WTC11 (cell line): ENCODE measurements at regions not wholly inside any gene's neighbourhood (a gene's known extent, or its start where the extent isn't known, plus 50 kb on each side); places are given as distances from the start of the nearest gene placed in this dataset.

Experiments
- ATAC-seq: fragments of 200-7000 bp; cut with Tn5 transposase; 2 replicates; pipeline ENCODE4 v1.10.0; 2021; ENCODE audit warnings: mild to moderate bottlenecking, moderate library complexity
- CTCF ChIA-PET: fragments of 300-600 bp; sonication (Branson Sonifier 250); formaldehyde crosslinking; loops from one replicate; lab custom pipeline; 2021; ENCODE audit warnings: antibody characterized with exemption; lab: Charles Lee
- POLR2A ChIA-PET: fragments of 350-600 bp; sonication (Branson Sonifier 250); formaldehyde crosslinking; loops from one replicate; lab custom pipeline; 2021; ENCODE audit warnings: antibody characterized with exemption; lab: Charles Lee
- DNase-seq: peaks from one replicate; pipeline ENCODE4 v3.0.0; 2021; ENCODE audit warnings: low spot score
- H3K27ac Mint-ChIP-seq: 2 replicates; pipeline ENCODE4 v1.8.0; 2021; ENCODE audit warnings: mixed read lengths
- H3K27me3 Mint-ChIP-seq: 2 replicates; pipeline ENCODE4 v1.8.0; 2021; ENCODE audit warnings: low read depth, mild to moderate bottlenecking, moderate library complexity, mixed read lengths
- H3K36me3 Mint-ChIP-seq: 2 replicates; pipeline ENCODE4 v1.8.0; 2021; ENCODE audit warnings: mixed read lengths
- H3K4me1 Mint-ChIP-seq: 2 replicates; pipeline ENCODE4 v1.8.0; 2022; ENCODE audit warnings: mixed read lengths
- H3K4me3 Mint-ChIP-seq: 2 replicates; pipeline ENCODE4 v1.8.0; 2021; ENCODE audit warnings: mild to moderate bottlenecking, moderate library complexity, mixed read lengths
- H3K9me3 Mint-ChIP-seq: 2 replicates; pipeline ENCODE4 v1.8.0; 2021; ENCODE audit warnings: mixed read lengths
- CBFB ChIP-seq: sonication (generic); formaldehyde crosslinking; IDR thresholded peaks from 2 replicates; pipeline ENCODE4 v1.8.1; 2022; ENCODE audit warnings: mild to moderate bottlenecking, low read depth, missing genetic modification reagents
- CREB1 ChIP-seq: sonication (generic); formaldehyde crosslinking; IDR thresholded peaks from 2 replicates; pipeline ENCODE4 v1.8.0; 2023; ENCODE audit warnings: mild to moderate bottlenecking, missing genetic modification reagents
- E2F4 ChIP-seq: sonication (generic); formaldehyde crosslinking; IDR thresholded peaks from 2 replicates; pipeline ENCODE4 v1.8.1; 2022; ENCODE audit warnings: low read depth, mild to moderate bottlenecking, moderate library complexity, missing genetic modification reagents, borderline replicate concordance
- ERG ChIP-seq: fragments of 250-450 bp; sonication (Bioruptor Pico); IDR thresholded peaks from 2 replicates; pipeline ENCODE4 v1.8.0; 2021; ENCODE audit warnings: mild to moderate bottlenecking
- ESRRA ChIP-seq: sonication (generic); formaldehyde crosslinking; IDR thresholded peaks from 2 replicates; pipeline ENCODE4 v1.8.1; 2022; ENCODE audit warnings: mild to moderate bottlenecking, missing genetic modification reagents, borderline replicate concordance
- ETV6 ChIP-seq: sonication (generic); formaldehyde crosslinking; IDR thresholded peaks from 2 replicates; pipeline ENCODE4 v1.8.1; 2022; ENCODE audit warnings: mild to moderate bottlenecking, missing genetic modification reagents
- GTF2I ChIP-seq: fragments of 250-450 bp; sonication (Bioruptor Pico); conservative IDR thresholded peaks from 2 replicates; pipeline ENCODE4 v1.4.0; 2021; ENCODE audit warnings: mild to moderate bottlenecking
- JUN ChIP-seq: sonication (generic); formaldehyde crosslinking; IDR thresholded peaks from 2 replicates; pipeline ENCODE4 v1.8.0; 2023; ENCODE audit warnings: mild to moderate bottlenecking, missing genetic modification reagents
- MYBL2 ChIP-seq: sonication (generic); formaldehyde crosslinking; IDR thresholded peaks from 2 replicates; pipeline ENCODE4 v1.8.1; 2023; ENCODE audit warnings: mild to moderate bottlenecking, moderate library complexity, missing genetic modification reagents
- NFYB ChIP-seq: sonication (generic); formaldehyde crosslinking; conservative IDR thresholded peaks from 2 replicates; pipeline ENCODE4 v1.8.0; 2022; ENCODE audit warnings: low read depth, missing genetic modification reagents
- PRRX2 ChIP-seq: fragments of 250-450 bp; sonication (Bioruptor Pico); IDR thresholded peaks from 2 replicates; pipeline ENCODE4 v1.8.0; 2021; ENCODE audit warnings: mild to moderate bottlenecking
- RELA ChIP-seq: sonication (generic); formaldehyde crosslinking; IDR thresholded peaks from 2 replicates; pipeline ENCODE4 v1.8.1; 2022; ENCODE audit warnings: missing genetic modification reagents, mild to moderate bottlenecking, borderline replicate concordance
- RORB ChIP-seq: fragments of 250-450 bp; sonication (Bioruptor Pico); IDR thresholded peaks from 2 replicates; pipeline ENCODE4 v1.9.0; 2021; ENCODE audit warnings: mild to moderate bottlenecking
- SMAD4 ChIP-seq: sonication (generic); formaldehyde crosslinking; IDR thresholded peaks from 2 replicates; pipeline ENCODE4 v1.8.0; 2022; ENCODE audit warnings: mild to moderate bottlenecking, missing genetic modification reagents
- TP53 ChIP-seq: sonication (generic); formaldehyde crosslinking; IDR thresholded peaks from 2 replicates; pipeline ENCODE4 v1.8.1; 2023; ENCODE audit warnings: mild to moderate bottlenecking, missing genetic modification reagents
- ZBTB43 ChIP-seq: sonication (generic); formaldehyde crosslinking; IDR thresholded peaks from 2 replicates; pipeline ENCODE4 v1.8.1; 2023; ENCODE audit warnings: mild to moderate bottlenecking, missing genetic modification reagents
- ZNF219 ChIP-seq: sonication (generic); formaldehyde crosslinking; IDR thresholded peaks from 2 replicates; pipeline ENCODE4 v1.8.0; 2023; ENCODE audit warnings: missing genetic modification reagents, mild to moderate bottlenecking, borderline replicate concordance
- ZNF232 ChIP-seq: sonication (generic); formaldehyde crosslinking; IDR thresholded peaks from 2 replicates; pipeline ENCODE4 v1.8.0; 2022; ENCODE audit warnings: mild to moderate bottlenecking, missing genetic modification reagents
- ZNF425 ChIP-seq: fragments of 250-450 bp; sonication (Bioruptor Pico); conservative IDR thresholded peaks from 2 replicates; pipeline ENCODE4 v1.9.0; 2021; ENCODE audit warnings: mild to moderate bottlenecking
- TF ChIP-seq, protein P1 (sequence below): fragments of 250-450 bp; sonication (Bioruptor Pico); IDR thresholded peaks from 2 replicates; pipeline ENCODE4 v1.9.0; 2021; ENCODE audit warnings: mild to moderate bottlenecking
- TF ChIP-seq, protein P2 (sequence below): sonication (generic); formaldehyde crosslinking; IDR thresholded peaks from 2 replicates; pipeline ENCODE4 v1.8.1; 2023; ENCODE audit warnings: mild to moderate bottlenecking, missing genetic modification reagents
- TF ChIP-seq, protein P3 (sequence below): sonication (generic); formaldehyde crosslinking; conservative IDR thresholded peaks from 2 replicates; pipeline ENCODE4 v1.8.1; 2022; ENCODE audit warnings: mild to moderate bottlenecking, missing genetic modification reagents
- TF ChIP-seq, protein P4 (sequence below): sonication (generic); formaldehyde crosslinking; IDR thresholded peaks from 2 replicates; pipeline ENCODE4 v1.8.1; 2022; ENCODE audit warnings: mild to moderate bottlenecking, missing genetic modification reagents, moderate library complexity, borderline replicate concordance

GRCh38 chr3:187551416-187551815 lies 118.8 kb downstream of the SST start:
- ATAC-seq (no peak), DNase-seq (no peak)
- ChIA-PET POLR2A (no interaction called here), CTCF (no interaction called here)
- TF ChIP-seq E2F4: no peak
- TF ChIP-seq ZNF425: no peak
- TF ChIP-seq ERG (CRISPR knock-in tag): no peak
- TF ChIP-seq SMAD4: no peak
- no peak for TF ChIP-seq NFYB (CRISPR knock-in tag)
- TF ChIP-seq, protein P1, sequence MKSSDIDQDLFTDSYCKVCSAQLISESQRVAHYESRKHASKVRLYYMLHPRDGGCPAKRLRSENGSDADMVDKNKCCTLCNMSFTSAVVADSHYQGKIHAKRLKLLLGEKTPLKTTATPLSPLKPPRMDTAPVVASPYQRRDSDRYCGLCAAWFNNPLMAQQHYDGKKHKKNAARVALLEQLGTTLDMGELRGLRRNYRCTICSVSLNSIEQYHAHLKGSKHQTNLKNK (CRISPR knock-in tag): no peak
- TF ChIP-seq ZNF232 (CRISPR knock-in tag): no peak
- no peak for TF ChIP-seq ETV6 (CRISPR knock-in tag)
- TF ChIP-seq ESRRA (CRISPR knock-in tag): no peak
- TF ChIP-seq, protein P2, sequence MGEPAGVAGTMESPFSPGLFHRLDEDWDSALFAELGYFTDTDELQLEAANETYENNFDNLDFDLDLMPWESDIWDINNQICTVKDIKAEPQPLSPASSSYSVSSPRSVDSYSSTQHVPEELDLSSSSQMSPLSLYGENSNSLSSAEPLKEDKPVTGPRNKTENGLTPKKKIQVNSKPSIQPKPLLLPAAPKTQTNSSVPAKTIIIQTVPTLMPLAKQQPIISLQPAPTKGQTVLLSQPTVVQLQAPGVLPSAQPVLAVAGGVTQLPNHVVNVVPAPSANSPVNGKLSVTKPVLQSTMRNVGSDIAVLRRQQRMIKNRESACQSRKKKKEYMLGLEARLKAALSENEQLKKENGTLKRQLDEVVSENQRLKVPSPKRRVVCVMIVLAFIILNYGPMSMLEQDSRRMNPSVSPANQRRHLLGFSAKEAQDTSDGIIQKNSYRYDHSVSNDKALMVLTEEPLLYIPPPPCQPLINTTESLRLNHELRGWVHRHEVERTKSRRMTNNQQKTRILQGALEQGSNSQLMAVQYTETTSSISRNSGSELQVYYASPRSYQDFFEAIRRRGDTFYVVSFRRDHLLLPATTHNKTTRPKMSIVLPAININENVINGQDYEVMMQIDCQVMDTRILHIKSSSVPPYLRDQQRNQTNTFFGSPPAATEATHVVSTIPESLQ (CRISPR knock-in tag): no peak
- TF ChIP-seq JUN (CRISPR knock-in tag): no peak
- TF ChIP-seq GTF2I: no peak
- TF ChIP-seq, protein P3, sequence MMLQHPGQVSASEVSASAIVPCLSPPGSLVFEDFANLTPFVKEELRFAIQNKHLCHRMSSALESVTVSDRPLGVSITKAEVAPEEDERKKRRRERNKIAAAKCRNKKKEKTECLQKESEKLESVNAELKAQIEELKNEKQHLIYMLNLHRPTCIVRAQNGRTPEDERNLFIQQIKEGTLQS (CRISPR knock-in tag): no peak
- TF ChIP-seq, protein P4, sequence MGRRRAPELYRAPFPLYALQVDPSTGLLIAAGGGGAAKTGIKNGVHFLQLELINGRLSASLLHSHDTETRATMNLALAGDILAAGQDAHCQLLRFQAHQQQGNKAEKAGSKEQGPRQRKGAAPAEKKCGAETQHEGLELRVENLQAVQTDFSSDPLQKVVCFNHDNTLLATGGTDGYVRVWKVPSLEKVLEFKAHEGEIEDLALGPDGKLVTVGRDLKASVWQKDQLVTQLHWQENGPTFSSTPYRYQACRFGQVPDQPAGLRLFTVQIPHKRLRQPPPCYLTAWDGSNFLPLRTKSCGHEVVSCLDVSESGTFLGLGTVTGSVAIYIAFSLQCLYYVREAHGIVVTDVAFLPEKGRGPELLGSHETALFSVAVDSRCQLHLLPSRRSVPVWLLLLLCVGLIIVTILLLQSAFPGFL (CRISPR knock-in tag): no peak
- TF ChIP-seq MYBL2: no peak
- TF ChIP-seq CBFB (CRISPR knock-in tag): no peak
- TF ChIP-seq ZBTB43 (CRISPR knock-in tag): no peak
- Mint-ChIP-seq H3K9me3 (no peaks in the 10 kb centered on the region), H3K4me3 (no peak overlapping the region), H3K4me1 (no peaks in the 10 kb centered on the region), H3K36me3 (no peaks in the 10 kb centered on the region), H3K27ac (no peak overlapping the region), H3K27me3 (no peaks in the 10 kb centered on the region)

DNA sequence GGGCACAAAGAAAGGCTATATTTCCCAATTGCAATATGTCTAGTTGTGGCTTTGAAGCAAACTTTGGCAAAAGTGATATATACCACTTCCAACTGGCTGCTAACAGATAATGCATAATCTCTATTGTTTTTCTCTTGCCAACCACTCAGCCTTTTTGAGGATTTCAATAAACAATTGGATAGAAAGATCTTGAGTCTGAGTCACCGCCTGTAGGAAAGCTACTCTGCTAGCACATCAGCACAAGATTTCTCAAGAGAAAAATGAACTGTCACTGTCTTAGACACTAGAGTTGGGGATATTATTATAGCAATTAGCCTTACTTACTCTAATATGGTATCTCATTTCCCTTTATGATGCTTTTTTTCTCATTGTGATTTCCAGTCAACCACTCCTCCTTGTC lies 119.7 kb downstream of the SST start:
- TF ChIP-seq, protein P2 (CRISPR knock-in tag): no peak
- TF ChIP-seq PRRX2 (CRISPR knock-in tag) (no peak), TP53 (CRISPR knock-in tag) (no peak), CREB1 (CRISPR knock-in tag) (no peak), ZNF219 (no peak), GTF2I (no peak), RELA (no peak), RORB (no peak)
- TF ChIP-seq, protein P1 (CRISPR knock-in tag): no peak
- TF ChIP-seq, protein P4 (CRISPR knock-in tag): no peak
- TF ChIP-seq, all 79 proteins: peak for 0
- Mint-ChIP-seq H3K9me3 (no peaks in the 10 kb centered on the region), H3K27me3 (no peaks in the 10 kb centered on the region), H3K36me3 (no peaks in the 10 kb centered on the region), H3K4me3 (no peak overlapping the region), H3K27ac (no peak overlapping the region), H3K4me1 (no peaks in the 10 kb centered on the region)
- CTCF ChIA-PET: no interaction called here
- no peak for ATAC-seq
- DNase-seq: no peak
- POLR2A ChIA-PET: no interaction called here
